Ovary (tissue), 3 donors: ENCODE measurements at regions not wholly inside any gene's neighbourhood (a gene's known extent, or its start where the extent isn't known, plus 50 kb on each side); places are given as distances from the start of the nearest gene placed in this dataset.

Experiments
- CTCF ChIP-seq, 3 donors: fragments of 450-650 bp in 2 of 3; fragments of 200-600 bp in 1 of 3; IDR thresholded peaks; one replicate each; pipeline versions ENCODE4 v1.5.1 to v1.8.0; 2016 to 2022; ENCODE audit warnings: antibody characterized with exemption in 3 of 3, mild to moderate bottlenecking in 1 of 3
- POLR2A ChIP-seq: fragments of 450-650 bp; IDR thresholded peaks from one replicate; pipeline ENCODE4 v1.6.1; 2017; ENCODE audit warnings: antibody characterized with exemption, mild to moderate bottlenecking, moderate library complexity
- donor health status: DM: no; HTN: no; CAD: no.

DNA sequence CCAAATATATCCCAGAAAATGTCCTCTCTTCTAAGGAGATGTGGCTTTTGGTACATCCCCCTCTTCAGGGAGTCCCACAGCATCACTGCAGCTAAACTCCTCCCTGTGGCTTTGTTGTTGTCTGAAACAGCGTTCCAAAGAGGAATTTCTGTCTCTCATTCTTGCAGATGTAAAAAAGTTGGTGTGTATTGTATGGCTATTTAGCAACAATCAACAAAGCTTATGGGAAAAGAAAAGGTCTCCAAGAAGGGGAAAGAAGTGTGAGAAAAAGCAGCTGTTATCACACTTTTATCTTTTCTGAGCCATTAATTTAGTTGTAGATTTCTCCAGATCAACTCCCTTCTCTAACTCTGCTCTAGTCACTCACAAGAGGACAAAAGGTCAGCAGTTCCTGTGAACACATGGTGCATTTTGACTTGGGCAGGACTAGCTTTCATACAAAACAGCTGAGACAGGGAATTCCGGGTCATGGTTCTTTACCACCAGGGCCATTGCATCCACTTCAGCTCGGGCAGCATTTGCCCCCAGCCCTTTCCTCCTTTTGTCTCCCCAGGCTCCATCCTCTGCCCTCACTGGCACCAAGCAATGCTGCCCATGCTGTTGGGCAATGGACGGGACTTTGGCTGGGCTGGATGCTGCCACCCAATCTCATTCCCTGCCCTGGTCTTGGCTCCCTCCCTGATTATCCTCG lies 184.7 kb downstream of the TMX1 start:
- no peak for TF ChIP-seq POLR2A
- TF ChIP-seq CTCF (IDR thresholded peaks at IDR 0.05) = no peak
